GM18868 (cell line): ENCODE measurements at regions not wholly inside any gene's neighbourhood (a gene's known extent, or its start where the extent isn't known, plus 50 kb on each side); places are given as distances from the start of the nearest gene placed in this dataset.
A peak's percentile ranks its signal among the peaks of the same experiment; 100 is the strongest.

Experiments
- ATAC-seq: cut with Tn5 transposase; IDR thresholded peaks from one replicate; pipeline ENCODE4 v1.9.1; 2021; ENCODE audit warnings: mild to moderate bottlenecking, moderate library complexity; ENCODE audit not compliant: unreplicated experiment

DNA sequence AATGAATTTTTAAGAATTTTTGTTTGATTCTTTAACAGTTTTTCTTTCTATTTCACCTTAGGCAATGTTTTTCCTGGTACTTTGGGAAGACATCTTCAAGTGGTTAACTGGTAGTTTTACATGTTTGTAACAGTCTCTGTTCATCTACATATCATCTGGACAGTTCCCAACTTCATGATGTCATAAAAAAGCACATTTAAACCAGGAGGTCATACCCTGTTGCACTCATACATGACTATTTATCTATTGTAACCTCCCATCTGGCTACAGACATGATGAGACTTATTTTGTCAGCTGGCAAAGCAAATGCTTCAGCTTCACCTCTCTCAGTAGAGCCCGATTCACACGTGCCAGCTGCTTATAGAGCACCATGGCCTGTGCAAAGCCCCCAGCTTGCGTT, 99.8 kb upstream of the YPEL5 start:
- ATAC-seq: no peak

DNA sequence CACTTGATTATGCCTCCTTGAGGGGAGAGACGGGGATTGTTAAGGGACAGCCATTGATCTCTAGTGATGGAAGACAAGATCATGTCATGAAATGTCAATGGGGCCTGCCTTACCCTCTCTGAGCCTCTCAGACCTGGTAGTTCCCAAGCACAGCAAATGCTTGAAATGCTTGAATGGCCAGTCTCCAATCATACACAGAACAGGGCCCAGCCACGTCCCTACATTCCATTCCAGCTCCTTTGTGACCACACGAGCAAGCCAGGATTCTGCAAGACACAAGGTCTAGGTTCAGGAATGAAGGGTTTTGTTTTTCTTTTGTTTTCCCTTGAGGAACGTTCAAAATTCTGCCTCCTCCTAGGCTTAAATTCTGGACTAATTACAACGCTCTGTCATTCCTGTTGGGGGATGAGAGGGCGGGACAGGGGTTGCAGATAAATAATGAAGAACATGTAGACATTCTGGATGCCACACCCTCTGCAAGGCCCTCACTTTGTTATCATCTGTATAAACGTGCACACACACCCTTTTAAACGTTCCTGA, 98.1 kb upstream of the YPEL5 start:
- no peak for ATAC-seq

DNA sequence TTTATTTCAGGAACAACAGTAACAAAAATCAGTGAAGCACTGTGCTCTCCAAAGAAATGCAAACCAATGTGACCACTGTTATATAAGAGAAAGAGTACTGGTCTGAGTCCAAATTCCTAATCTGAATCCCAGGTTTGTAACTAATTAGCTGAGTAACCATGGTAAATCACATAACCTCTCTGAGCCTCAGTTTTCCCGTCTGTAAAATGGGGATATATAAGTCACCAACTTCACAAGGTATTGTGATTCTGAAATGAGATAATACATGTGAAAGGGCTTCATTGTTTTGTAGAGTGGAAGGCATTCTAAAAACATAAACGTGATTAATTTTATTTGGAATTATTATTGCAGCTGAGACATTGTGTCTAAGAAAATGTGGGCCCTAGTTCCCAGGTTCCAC, 91.3 kb upstream of the YPEL5 start:
- no peak for ATAC-seq

DNA sequence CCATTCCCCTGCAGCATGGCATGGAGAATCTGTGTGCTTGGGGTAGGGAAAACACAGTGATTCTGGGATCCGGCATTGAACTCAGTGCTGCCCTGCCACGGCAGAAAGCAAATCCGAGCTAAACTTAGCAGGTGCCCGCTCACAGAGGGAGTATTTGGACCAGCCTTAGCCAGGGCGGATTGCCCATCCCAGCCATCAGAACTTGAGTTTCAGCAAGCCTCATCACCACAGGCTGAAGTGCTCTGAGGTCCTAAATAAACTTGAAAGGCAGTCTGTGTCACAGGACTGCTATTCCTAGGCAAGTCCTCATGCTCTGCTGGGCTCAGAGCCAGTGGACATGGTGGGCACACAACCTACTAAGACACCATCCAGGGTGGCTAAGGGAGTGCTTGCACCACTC, 86.2 kb upstream of the YPEL5 start:
- no peak for ATAC-seq

DNA sequence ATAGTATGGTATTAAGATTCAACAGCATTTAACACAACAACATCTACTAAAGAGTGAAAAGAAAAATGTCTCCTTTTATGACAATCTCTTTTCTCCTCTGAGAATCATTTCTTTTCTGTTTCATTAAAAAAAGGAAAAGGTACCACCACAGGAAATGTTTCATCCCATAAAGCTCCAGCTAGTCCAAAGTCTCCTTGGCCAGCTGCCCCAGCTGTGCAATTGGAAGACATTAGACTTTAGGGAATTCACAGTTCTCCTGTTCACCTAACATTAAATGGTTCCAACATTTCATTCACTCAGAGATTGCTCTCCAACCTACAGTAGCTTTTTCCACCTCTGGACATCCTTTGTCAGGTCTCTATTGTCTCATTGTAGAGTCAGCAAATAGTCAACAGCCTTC, 78.7 kb upstream of the YPEL5 start:
- ATAC-seq: no peak

DNA sequence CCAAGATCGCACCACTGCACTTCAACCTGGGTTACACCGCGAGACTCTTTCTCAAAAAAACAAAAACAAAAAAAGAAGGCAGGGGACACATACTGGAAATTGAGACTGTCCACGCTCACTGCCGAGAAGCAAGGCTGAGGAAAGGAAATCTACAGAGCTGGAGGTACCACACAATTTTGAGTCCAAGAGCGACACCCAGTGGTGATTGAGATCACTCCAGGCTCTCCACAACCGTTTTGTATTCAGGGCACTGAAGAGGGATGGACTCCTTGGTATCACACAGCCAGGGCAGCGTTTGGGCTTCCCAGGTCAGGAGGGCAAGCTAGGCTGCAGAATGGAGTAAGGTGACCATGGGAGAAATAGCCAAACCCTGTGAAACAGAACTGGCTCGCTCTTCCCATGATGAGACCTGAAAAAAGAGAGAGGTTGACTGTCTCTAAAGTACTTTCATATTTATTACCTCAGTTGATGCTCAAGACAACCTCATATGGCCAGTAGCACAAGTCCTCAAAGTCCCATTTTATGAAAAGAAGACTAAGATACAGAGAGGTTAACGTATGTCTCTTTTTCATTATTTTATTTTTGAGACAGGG, 74.5 kb upstream of the YPEL5 start:
- ATAC-seq: peak; percentile 72

DNA sequence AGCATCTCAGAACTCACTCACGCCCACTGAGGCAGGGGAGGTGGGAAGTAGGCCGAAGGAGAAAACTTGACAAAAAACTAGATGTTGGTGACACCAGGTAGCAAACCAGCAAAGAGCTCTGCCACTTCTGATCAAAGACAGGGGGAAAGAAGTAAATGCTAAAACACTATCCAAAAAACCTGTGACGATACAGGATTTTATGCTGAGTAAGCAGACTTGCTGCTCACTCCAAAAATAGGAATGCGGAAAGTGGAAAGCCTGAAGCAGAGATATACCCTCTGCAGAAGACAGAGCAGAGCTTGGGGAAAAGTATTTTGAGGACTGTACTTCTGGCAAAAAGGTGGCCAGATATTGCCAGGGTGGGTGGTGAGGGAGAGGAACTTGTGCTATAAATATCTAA, 73.3 kb upstream of the YPEL5 start:
- no peak for ATAC-seq

DNA sequence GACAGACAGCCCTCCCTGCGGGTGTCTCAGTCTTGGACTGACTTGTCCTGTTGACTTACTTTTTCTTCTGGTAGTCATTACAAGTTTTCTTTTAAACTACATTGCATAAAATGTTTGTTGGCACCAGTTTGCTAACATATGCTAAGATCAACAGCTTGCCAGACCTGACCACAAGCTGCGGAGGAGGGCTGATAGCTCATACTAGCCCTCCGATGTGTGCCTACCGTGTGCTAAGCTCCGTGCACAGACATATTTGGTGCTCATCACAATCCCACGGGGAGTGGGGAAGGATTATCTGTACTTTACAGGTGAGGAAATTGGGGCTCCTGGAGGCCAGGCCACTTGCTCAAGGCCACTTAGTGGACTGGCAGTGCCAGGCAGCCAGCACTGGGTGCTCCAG, 72.8 kb upstream of the YPEL5 start:
- no peak for ATAC-seq

DNA sequence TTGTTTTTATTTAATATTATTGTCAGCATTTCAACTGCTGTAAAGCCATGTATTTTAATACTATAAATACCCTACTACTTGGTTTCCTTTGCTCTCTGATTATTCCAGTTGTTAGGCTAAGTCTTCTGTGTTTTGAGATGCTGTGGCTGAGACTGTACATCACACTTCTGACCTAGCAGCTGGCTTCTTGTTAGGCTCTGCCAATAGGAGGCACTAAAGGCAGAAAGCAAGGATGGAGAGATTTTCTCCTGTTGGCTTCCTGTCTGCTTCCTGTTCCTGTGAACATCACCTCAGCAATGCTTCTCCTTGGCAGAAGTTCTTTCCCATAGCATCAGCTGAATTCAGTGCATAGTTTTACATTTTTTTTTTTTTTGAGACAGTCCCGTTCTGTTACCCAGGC, 68.3 kb upstream of the YPEL5 start:
- ATAC-seq: no peak

DNA sequence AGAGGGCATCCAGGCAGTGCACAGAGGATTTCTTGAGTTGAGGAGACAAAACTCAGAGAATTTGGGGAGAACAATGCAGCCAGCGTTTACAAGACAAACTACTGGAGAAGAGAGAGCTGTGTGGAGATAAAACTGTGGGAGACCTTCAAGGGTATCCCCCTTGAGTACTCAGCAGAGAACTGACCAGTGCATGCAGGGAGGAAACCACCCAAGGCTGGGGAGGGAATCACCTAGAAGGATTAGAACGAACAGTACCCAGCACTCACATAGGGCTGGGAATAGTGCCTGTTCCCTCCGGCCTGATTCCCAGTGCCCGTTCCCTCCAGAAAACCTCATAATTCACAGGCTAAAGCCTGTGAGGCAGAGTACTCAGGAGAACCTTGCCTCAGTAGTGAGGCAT, 61.9 kb upstream of the YPEL5 start:
- no peak for ATAC-seq

DNA sequence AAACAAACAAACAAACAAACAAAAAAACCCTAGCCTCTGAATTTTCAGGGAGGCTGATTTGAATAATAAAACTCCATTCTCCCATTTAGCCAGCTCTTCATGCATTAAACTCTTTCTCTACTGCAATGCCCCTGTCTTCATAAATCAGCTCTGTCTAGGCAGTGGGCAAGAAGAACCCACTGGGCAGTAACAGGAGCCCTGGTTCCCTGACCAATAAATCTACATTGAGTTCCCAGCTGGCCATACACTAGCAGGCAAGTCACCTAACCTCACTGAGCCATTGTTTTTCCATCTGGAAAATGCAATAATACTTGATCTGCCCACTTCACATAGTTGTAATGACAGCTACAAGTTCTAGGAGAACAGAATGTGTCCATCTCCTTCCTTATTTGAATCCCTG, 57.6 kb upstream of the YPEL5 start:
- no peak for ATAC-seq

DNA sequence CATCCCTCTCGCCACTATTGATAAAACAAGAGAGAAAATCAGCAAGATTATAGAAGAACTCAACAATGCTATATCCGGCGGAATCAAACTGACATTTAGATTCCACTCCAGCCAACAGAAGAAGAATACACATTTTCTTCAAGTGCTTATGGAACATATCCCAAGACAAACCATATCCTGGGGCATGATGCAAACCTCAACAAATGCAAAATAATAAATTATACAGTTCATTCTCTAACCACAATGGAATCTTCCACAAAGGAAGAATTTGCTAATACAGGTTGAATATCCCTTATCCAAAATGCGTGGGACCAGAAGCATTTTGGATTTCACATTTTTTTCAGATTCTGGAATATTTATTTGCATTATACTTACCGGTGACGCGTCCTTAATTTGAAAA, 51.4 kb upstream of the YPEL5 start:
- no peak for ATAC-seq

DNA sequence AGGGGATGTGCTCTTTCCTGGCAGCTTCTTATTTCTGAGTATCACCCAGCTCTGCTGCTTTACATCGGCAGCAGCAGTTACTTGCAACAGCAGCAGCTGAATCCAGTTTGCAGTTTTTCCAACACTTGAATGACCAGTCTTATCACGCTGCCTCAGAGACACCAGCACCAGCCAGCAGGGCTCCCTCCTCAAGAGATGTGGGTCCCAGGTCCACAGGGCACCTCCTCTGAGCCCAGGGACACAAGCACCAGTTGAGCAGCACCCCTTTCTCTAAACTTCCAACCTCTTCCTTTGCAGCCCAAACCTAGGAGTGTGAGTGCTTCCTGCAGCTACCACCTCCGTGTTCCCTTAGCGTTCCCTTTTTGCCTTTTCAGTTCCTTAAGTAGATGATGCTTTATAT, 50.4 kb upstream of the YPEL5 start:
- no peak for ATAC-seq
